PC-9 (cell line): ENCODE measurements at regions not wholly inside any gene's neighbourhood (a gene's known extent, or its start where the extent isn't known, plus 50 kb on each side); places are given as distances from the start of the nearest gene placed in this dataset.

Source experiments
- BruUV-seq: library from RNA; stranded (reverse); fragments of 400-500 nt; replicated peaks from 2 replicates; lab custom pipeline; 2021; lab: Mats Ljungman, UMichigan
- CTCF ChIA-PET: fragments of 300-600 bp; sonication (Branson Sonifier 250); formaldehyde crosslinking; loops from one replicate; lab custom pipeline; 2022; ENCODE audit warnings: antibody characterized with exemption; lab: Charles Lee
- POLR2A ChIA-PET: fragments of 300-600 bp; sonication (Branson Sonifier 250); formaldehyde crosslinking; loops from one replicate; lab custom pipeline; 2022; ENCODE audit warnings: antibody characterized with exemption; ENCODE audit not compliant: unreplicated experiment; lab: Charles Lee
- DNase-seq, 2 experiments: peaks; one replicate each; pipeline versions ENCODE4 v3.0.0 to v3.0.0-alpha.2; 2015 to 2022; ENCODE audit warnings: mixed read lengths in 1 of 2
- H2AFZ ChIP-seq: fragments of 200-600 bp; sonication (generic); 2 replicates; pipeline ENCODE4 v1.8.1; 2017; ENCODE audit warnings: antibody characterized with exemption
- H3F3A ChIP-seq: fragments of 200-600 bp; sonication (generic); 2 replicates; pipeline ENCODE4 v1.8.1; 2017; ENCODE audit warnings: antibody characterized with exemption, mild to moderate bottlenecking, low read depth; ENCODE audit not compliant: insufficient read depth
- H3K27ac ChIP-seq: fragments of 200-600 bp; sonication (generic); 2 replicates; pipeline ENCODE4 v1.6.1; 2016; ENCODE audit warnings: mixed run types
- H3K27me3 ChIP-seq: fragments of 200-600 bp; sonication (generic); 2 replicates; pipeline ENCODE4 v1.6.1; 2016; ENCODE audit warnings: low read depth, mixed run types; ENCODE audit not compliant: insufficient read depth
- H3K36me3 ChIP-seq: fragments of 200-600 bp; sonication (generic); 2 replicates; pipeline ENCODE4 v1.6.1; 2016; ENCODE audit warnings: low read depth, mixed run types
- H3K4me1 ChIP-seq: fragments of 200-600 bp; sonication (generic); replicated peaks from 2 replicates; pipeline ENCODE4 v1.6.1; 2016; ENCODE audit warnings: mixed run types; ENCODE audit not compliant: insufficient read depth
- H3K4me2 ChIP-seq: fragments of 200-600 bp; sonication (generic); 2 replicates; pipeline ENCODE4 v1.6.1; 2017; ENCODE audit warnings: mixed run types
- H3K4me3 ChIP-seq: fragments of 200-600 bp; sonication (generic); 2 replicates; pipeline ENCODE4 v1.6.1; 2016; ENCODE audit warnings: mixed run types
- H3K79me2 ChIP-seq: fragments of 200-600 bp; sonication (generic); 2 replicates; pipeline ENCODE4 v1.6.1; 2017; ENCODE audit warnings: low read depth, mixed run types
- H3K9me2 ChIP-seq: fragments of 200-600 bp; sonication (generic); 2 replicates; pipeline ENCODE4 v1.8.1; 2017; ENCODE audit warnings: mild to moderate bottlenecking; ENCODE audit not compliant: insufficient read depth
- H3K9me3 ChIP-seq: fragments of 200-600 bp; sonication (generic); 2 replicates; pipeline ENCODE4 v1.8.1; 2016; ENCODE audit warnings: low read depth; ENCODE audit not compliant: insufficient read depth
- H4K20me1 ChIP-seq: fragments of 200-600 bp; sonication (generic); 2 replicates; pipeline ENCODE4 v1.8.1; 2017; ENCODE audit not compliant: insufficient read depth
- CTCF ChIP-seq: fragments of 200-600 bp; sonication (generic); conservative IDR thresholded peaks from 2 replicates; pipeline ENCODE4 v1.6.1; 2017; ENCODE audit warnings: mixed run types, antibody characterized with exemption, mild to moderate bottlenecking, moderate library complexity
- EZH2 ChIP-seq: fragments of 200-600 bp; sonication (generic); IDR thresholded peaks from 2 replicates; pipeline ENCODE4 v1.8.0; 2017; ENCODE audit warnings: antibody characterized with exemption, low read depth
- intact Hi-C: fragments of 100-400 bp; cut with micrococcal nuclease; formaldehyde crosslinking; loops from one replicate; pipeline ENCODE4 v1.10.0; 2022; ENCODE audit not compliant: unreplicated experiment

GRCh38 chr22:47289336-47289985, 527.0 kb downstream of the TBC1D22A start:
- no TSS peak for BruUV-seq
- Histone ChIP-seq H3K27me3 (peaks cover 93% of the 10 kb centered on the region), H3K27ac (no peak overlapping the region), H3K9me2 (no peaks in the 10 kb centered on the region), H3K36me3 (no peaks in the 10 kb centered on the region), H3K4me2 (no peak overlapping the region), H4K20me1 (no peaks in the 10 kb centered on the region), H3K4me3 (no peak overlapping the region), H3F3A (no peaks in the 10 kb centered on the region), H3K4me1 (no peaks in the 10 kb centered on the region), H3K9me3 (no peaks in the 10 kb centered on the region), H3K79me2 (no peaks in the 10 kb centered on the region), H2AFZ (no peak overlapping the region)
- no peak for DNase-seq
- CTCF ChIA-PET: no interaction called here
- TF ChIP-seq CTCF (no peak), EZH2 (no peak)
- intact Hi-C loops: no loop called here
- POLR2A ChIA-PET: no interaction called here

GRCh38 chr22:47288680-47289079, 526.2 kb downstream of the TBC1D22A start:
- H3K9me3 ChIP-seq: no peaks in the 10 kb centered on the region
- peaks cover 93% of the 10 kb centered on the region for H3K27me3 ChIP-seq
- H3F3A ChIP-seq: no peaks in the 10 kb centered on the region
- no peaks in the 10 kb centered on the region for H3K9me2 ChIP-seq
- DNase-seq: no peak
- no peaks in the 10 kb centered on the region for H3K79me2 ChIP-seq
- H3K4me1 ChIP-seq: no peaks in the 10 kb centered on the region
- no peak for TF ChIP-seq EZH2
- TF ChIP-seq CTCF: no peak
- no peak overlapping the region for H2AFZ ChIP-seq
- H3K4me2 ChIP-seq: no peak overlapping the region
- ChIA-PET CTCF (no interaction called here), POLR2A (no interaction called here)
- H3K4me3 ChIP-seq: no peak overlapping the region
- no peak overlapping the region for H3K27ac ChIP-seq
- no peaks in the 10 kb centered on the region for H4K20me1 ChIP-seq
- BruUV-seq: no TSS peak
- intact Hi-C loops: no loop called here
- no peaks in the 10 kb centered on the region for H3K36me3 ChIP-seq

- Histone ChIP-seq H3K79me2 (no peaks in the 10 kb centered on the region), H3F3A (no peaks in the 10 kb centered on the region), H3K4me1 (no peaks in the 10 kb centered on the region), H4K20me1 (no peaks in the 10 kb centered on the region), H3K27ac (no peak overlapping the region), H3K9me2 (no peaks in the 10 kb centered on the region), H3K4me2 (no peak overlapping the region), H2AFZ (no peak overlapping the region), H3K9me3 (no peaks in the 10 kb centered on the region), H3K27me3 (peaks cover 93% of the 10 kb centered on the region), H3K36me3 (no peaks in the 10 kb centered on the region), H3K4me3 (no peak overlapping the region)
- intact Hi-C loops: no loop called here
- TF ChIP-seq CTCF: no peak
- no peak for TF ChIP-seq EZH2
- POLR2A ChIA-PET: no interaction called here
- no TSS peak for BruUV-seq
- DNase-seq: no peak
- CTCF ChIA-PET: no interaction called here
Measured at GRCh38 chr22:47287516-47287915, 525.1 kb downstream of the TBC1D22A start.
